ENCODE measurements at regions not wholly inside any gene's neighbourhood (a gene's known extent, or its start where the extent isn't known, plus 50 kb on each side); places are given as distances from the start of the nearest gene placed in this dataset.

- H3K9ac ChIP-seq (ENCODE audit: low read length), result no peak overlapping the region
- no peaks in the 10 kb centered on the region for H3K9me3 ChIP-seq (ENCODE audit: low read length)
- no peaks in the 10 kb centered on the region for H3K79me2 ChIP-seq (replicated peaks; ENCODE audit: insufficient read depth, low read length)
- no peak overlapping the region for H3K4me2 ChIP-seq (ENCODE audit: low read length)
- H3K9me2 ChIP-seq (ENCODE audit: insufficient read depth, low read length), result no peaks in the 10 kb centered on the region
- H3K27me3 ChIP-seq (ENCODE audit: insufficient read depth, low read depth, low read length), result no peaks in the 10 kb centered on the region
- no peaks in the 10 kb centered on the region for H3K36me3 ChIP-seq (ENCODE audit: insufficient read depth, low read length)
- no peaks in the 10 kb centered on the region for H4K20me1 ChIP-seq (ENCODE audit: insufficient read depth)
- no peak for TF ChIP-seq RAD21 (conservative IDR thresholded peaks at IDR 0.05)
- no peak for TF ChIP-seq EZH2 (IDR thresholded peaks at IDR 0.05; ENCODE audit: borderline replicate concordance, insufficient read depth, low read length, poor library complexity, severe bottlenecking)
- TF ChIP-seq REST (IDR thresholded peaks at IDR 0.05; ENCODE audit: borderline replicate concordance), result no peak
- no peak for TF ChIP-seq MXI1 (conservative IDR thresholded peaks at IDR 0.05; ENCODE audit: poor library complexity, severe bottlenecking)
- TF ChIP-seq CTCF (IDR thresholded peaks at IDR 0.05; ENCODE audit: poor library complexity, severe bottlenecking), result no peak
- TF ChIP-seq SMC3 (conservative IDR thresholded peaks at IDR 0.05; ENCODE audit: poor library complexity), result no peak
- no peak for TF ChIP-seq POLR2AphosphoS5 (IDR thresholded peaks at IDR 0.05)
- TF ChIP-seq EP300 (conservative IDR thresholded peaks at IDR 0.05; ENCODE audit: poor library complexity, severe bottlenecking), result no peak
- no peak for TF ChIP-seq TAF1 (IDR thresholded peaks at IDR 0.05; ENCODE audit: low read depth)
- H3F3A ChIP-seq (ENCODE audit: insufficient read depth, low read length, poor library complexity, severe bottlenecking), result no peaks in the 10 kb centered on the region
- no peak overlapping the region for H2AFZ ChIP-seq (ENCODE audit: low read depth, low read length)
- no peak overlapping the region for H3K4me3 ChIP-seq (ENCODE audit: low read length)
- no peak overlapping the region for H3K27ac ChIP-seq (ENCODE audit: low read length)
These were observed 59.1 kb upstream of the NAP1L1 start for GRCh38 chr12:76143343-76144244.

GRCh38 chr12:76142305-76142704 is 57.8 kb upstream of the NAP1L1 start:
- no peak overlapping the region for H3K4me2 ChIP-seq (ENCODE audit: low read length)
- H3K27me3 ChIP-seq (ENCODE audit: insufficient read depth, low read depth, low read length), result no peaks in the 10 kb centered on the region
- no peaks in the 10 kb centered on the region for H3K36me3 ChIP-seq (ENCODE audit: insufficient read depth, low read length)
- H3K4me3 ChIP-seq (ENCODE audit: low read length), result no peak overlapping the region
- H2AFZ ChIP-seq (ENCODE audit: low read depth, low read length), result no peak overlapping the region
- H3K9me3 ChIP-seq (ENCODE audit: low read length), result no peaks in the 10 kb centered on the region
- H3K79me2 ChIP-seq (replicated peaks; ENCODE audit: insufficient read depth, low read length), result no peaks in the 10 kb centered on the region
- no peaks in the 10 kb centered on the region for H3K9me2 ChIP-seq (ENCODE audit: insufficient read depth, low read length)
- H3F3A ChIP-seq (ENCODE audit: insufficient read depth, low read length, poor library complexity, severe bottlenecking), result no peaks in the 10 kb centered on the region
- no peaks in the 10 kb centered on the region for H4K20me1 ChIP-seq (ENCODE audit: insufficient read depth)
- TF ChIP-seq RAD21 (conservative IDR thresholded peaks at IDR 0.05) (no peak), POLR2AphosphoS5 (IDR thresholded peaks at IDR 0.05) (no peak), TAF1 (IDR thresholded peaks at IDR 0.05; ENCODE audit: low read depth) (no peak)
- no peak overlapping the region for H3K27ac ChIP-seq (ENCODE audit: low read length)
- no peak overlapping the region for H3K9ac ChIP-seq (ENCODE audit: low read length)

Data from neural cell (in vitro differentiated cells).